HEK293T (cell line): ENCODE measurements at regions not wholly inside any gene's neighbourhood (a gene's known extent, or its start where the extent isn't known, plus 50 kb on each side); places are given as distances from the start of the nearest gene placed in this dataset.

Source experiments
- CTCF ChIA-PET: fragments of 350-600 bp; formaldehyde crosslinking; extraction: SDS; loops from one replicate; lab custom pipeline; 2021; ENCODE audit warnings: antibody characterized with exemption, inconsistent platforms; lab: Yijun Ruan, JAX
- POLR2A ChIA-PET: fragments of 350-600 bp; formaldehyde crosslinking; extraction: SDS; loops from one replicate; lab custom pipeline; 2020; ENCODE audit warnings: antibody characterized with exemption, inconsistent platforms; lab: Yijun Ruan, JAX
- DNase-seq: peaks from one replicate; pipeline ENCODE4 v3.0.0; 2012; ENCODE audit warnings: mixed read lengths; ENCODE audit errors: extremely low spot score
- ARNT ChIP-seq: fragments of 450-650 bp; IDR thresholded peaks from 2 replicates; pipeline ENCODE4 v1.6.1; 2017; ENCODE audit warnings: mild to moderate bottlenecking
- BHLHE40 ChIP-seq: fragments of 450-650 bp; IDR thresholded peaks from 2 replicates; pipeline ENCODE4 v1.6.1; 2016; ENCODE audit warnings: mild to moderate bottlenecking, moderate library complexity, borderline replicate concordance
- CTBP1 ChIP-seq: fragments of 450-650 bp; IDR thresholded peaks from 2 replicates; pipeline ENCODE4 v1.6.1; 2016; ENCODE audit warnings: borderline replicate concordance
- ELF4 ChIP-seq: fragments of 450-650 bp; IDR thresholded peaks from 2 replicates; pipeline ENCODE4 v1.6.1; 2017; ENCODE audit warnings: antibody characterized with exemption
- FOXA1 ChIP-seq: fragments of 450-650 bp; IDR thresholded peaks from 2 replicates; pipeline ENCODE4 v1.6.1; 2016; ENCODE audit warnings: mild to moderate bottlenecking
- FOXK2 ChIP-seq: fragments of 450-650 bp; IDR thresholded peaks from 2 replicates; pipeline ENCODE4 v1.6.1; 2016; ENCODE audit warnings: mild to moderate bottlenecking
- FOXM1 ChIP-seq: fragments of 450-650 bp; IDR thresholded peaks from 2 replicates; pipeline ENCODE4 v1.6.1; 2017; ENCODE audit warnings: mild to moderate bottlenecking, borderline replicate concordance
- HDGF ChIP-seq: fragments of 450-650 bp; IDR thresholded peaks from 2 replicates; pipeline ENCODE4 v1.6.1; 2017; ENCODE audit warnings: antibody characterized with exemption, borderline replicate concordance
- L3MBTL2 ChIP-seq: fragments of 450-650 bp; conservative IDR thresholded peaks from 2 replicates; pipeline ENCODE4 v1.6.1; 2016; ENCODE audit warnings: mild to moderate bottlenecking
- LEF1 ChIP-seq: fragments of 450-650 bp; IDR thresholded peaks from 2 replicates; pipeline ENCODE4 v1.6.1; 2017; ENCODE audit warnings: mild to moderate bottlenecking, borderline replicate concordance
- NFRKB ChIP-seq: fragments of 450-650 bp; IDR thresholded peaks from 2 replicates; pipeline ENCODE4 v1.6.1; 2016; ENCODE audit warnings: mild to moderate bottlenecking, moderate library complexity
- PKNOX1 ChIP-seq: fragments of 450-650 bp; IDR thresholded peaks from 2 replicates; pipeline ENCODE4 v1.6.1; 2016
- SP1 ChIP-seq: fragments of 450-650 bp; IDR thresholded peaks from 2 replicates; pipeline ENCODE4 v1.6.1; 2017
- SUZ12 ChIP-seq: fragments of 450-650 bp; IDR thresholded peaks from 2 replicates; pipeline ENCODE4 v1.6.1; 2016; ENCODE audit warnings: mild to moderate bottlenecking
- TARDBP ChIP-seq: fragments of 450-650 bp; IDR thresholded peaks from 2 replicates; pipeline ENCODE4 v1.6.1; 2016
- ZNF384 ChIP-seq: fragments of 450-650 bp; IDR thresholded peaks from 2 replicates; pipeline ENCODE4 v1.6.1; 2016

GRCh38 chr10:52915391-52915790 lies 142.8 kb upstream of the MBL2 start:
- POLR2A ChIA-PET, result no interaction called here
- TF ChIP-seq ARNT, result no peak
- TF ChIP-seq CTBP1, result no peak
- no peak for TF ChIP-seq LEF1
- no peak for TF ChIP-seq L3MBTL2
- TF ChIP-seq NFRKB, result no peak
- TF ChIP-seq SUZ12, result no peak
- no peak for TF ChIP-seq FOXA1
- no peak for TF ChIP-seq HDGF
- TF ChIP-seq ZNF384, result no peak
- TF ChIP-seq TARDBP, result no peak
- TF ChIP-seq FOXK2, result no peak
- TF ChIP-seq SP1, result no peak
- TF ChIP-seq ELF4, result no peak
- no peak for TF ChIP-seq FOXM1
- TF ChIP-seq PKNOX1, result no peak
- no peak for TF ChIP-seq BHLHE40
- no peak for DNase-seq
- CTCF ChIA-PET, result no interaction called here

- TF ChIP-seq FOXK2 (no peak), PKNOX1 (no peak), LEF1 (no peak)
- POLR2A ChIA-PET, result no interaction called here
- DNase-seq, result no peak
- CTCF ChIA-PET, result no interaction called here
Observed at GRCh38 chr10:52911163-52911562, 138.6 kb upstream of the MBL2 start.

GRCh38 chr10:52908478-52908877 lies 135.9 kb upstream of the MBL2 start:
- CTCF ChIA-PET, result no interaction called here
- POLR2A ChIA-PET, result no interaction called here
- TF ChIP-seq FOXA1, result no peak
- TF ChIP-seq ELF4, result no peak
- TF ChIP-seq PKNOX1, result no peak
- no peak for TF ChIP-seq FOXK2
- TF ChIP-seq BHLHE40, result no peak
- TF ChIP-seq LEF1, result no peak
- no peak for TF ChIP-seq ZNF384
- DNase-seq, result no peak

- POLR2A ChIA-PET, result no interaction called here
- no peak for DNase-seq
- no peak for TF ChIP-seq TARDBP
- no peak for TF ChIP-seq FOXM1
- CTCF ChIA-PET, result interaction anchor here (1.1 kb wide), 1 partner anchor 21 kb away, joined by 3 read pairs; no protein-coding TSS in a partner anchor
Observed at GRCh38 chr10:52906046-52906445, 133.5 kb upstream of the MBL2 start.

- ChIA-PET CTCF (no interaction called here), POLR2A (no interaction called here)
- TF ChIP-seq L3MBTL2 (no peak), ELF4 (no peak), HDGF (no peak), FOXM1 (no peak), TARDBP (no peak), ARNT (no peak), FOXA1 (no peak), SUZ12 (no peak), FOXK2 (no peak), NFRKB (no peak), SP1 (no peak), BHLHE40 (no peak), LEF1 (no peak), CTBP1 (no peak), ZNF384 (no peak)
- DNase-seq, result no peak
Observed at GRCh38 chr10:52903397-52903938, 130.9 kb upstream of the MBL2 start.

GRCh38 chr10:52900593-52900992 lies 128.0 kb upstream of the MBL2 start:
- ChIA-PET POLR2A (no interaction called here), CTCF (no interaction called here)
- no peak for DNase-seq
- TF ChIP-seq NFRKB (no peak), LEF1 (no peak), HDGF (no peak), FOXM1 (no peak), CTBP1 (no peak), FOXA1 (no peak), BHLHE40 (no peak), SUZ12 (no peak), SP1 (no peak), ELF4 (no peak), TARDBP (no peak), ARNT (no peak), ZNF384 (no peak), L3MBTL2 (no peak), FOXK2 (no peak)

GRCh38 chr10:52897162-52897561 lies 124.6 kb upstream of the MBL2 start:
- TF ChIP-seq FOXA1, result no peak
- TF ChIP-seq CTBP1, result no peak
- TF ChIP-seq HDGF, result no peak
- no peak for TF ChIP-seq ELF4
- TF ChIP-seq L3MBTL2, result no peak
- no peak for TF ChIP-seq ZNF384
- TF ChIP-seq SUZ12, result no peak
- no peak for TF ChIP-seq ARNT
- no peak for TF ChIP-seq TARDBP
- TF ChIP-seq FOXM1, result no peak
- no peak for TF ChIP-seq BHLHE40
- no peak for TF ChIP-seq PKNOX1
- POLR2A ChIA-PET, result no interaction called here
- CTCF ChIA-PET, result no interaction called here
- no peak for DNase-seq
